Vagina (tissue), 2 donors: ENCODE measurements at regions not wholly inside any gene's neighbourhood (a gene's known extent, or its start where the extent isn't known, plus 50 kb on each side); places are given as distances from the start of the nearest gene placed in this dataset.

Source experiments
- POLR2A ChIP-seq, 2 donors: fragments of 450-650 bp; IDR thresholded peaks; one replicate each; pipeline ENCODE4 v1.6.1; 2017; ENCODE audit warnings: antibody characterized with exemption in 2 of 2, mild to moderate bottlenecking in 2 of 2, moderate library complexity in 2 of 2
- POLR2AphosphoS5 ChIP-seq, 2 donors: sonication (generic); formaldehyde crosslinking; IDR thresholded peaks; one replicate each; pipeline ENCODE4 v1.9.0; 2017; ENCODE audit warnings: antibody characterized with exemption in 2 of 2, mild to moderate bottlenecking in 2 of 2, low read depth in 1 of 2; ENCODE audit not compliant: insufficient read depth in 1 of 2
- TF ChIP-seq, protein P1 (sequence below), 3 experiments: fragments of 450-650 bp in 2 of 3; fragments of 200-600 bp in 1 of 3; sonication (generic) in 1 of 3; IDR thresholded peaks; one replicate each; pipeline ENCODE4 v1.5.1; 2017 to 2019; ENCODE audit warnings: antibody characterized with exemption in 3 of 3, mild to moderate bottlenecking in 2 of 3, moderate library complexity in 2 of 3

DNA sequence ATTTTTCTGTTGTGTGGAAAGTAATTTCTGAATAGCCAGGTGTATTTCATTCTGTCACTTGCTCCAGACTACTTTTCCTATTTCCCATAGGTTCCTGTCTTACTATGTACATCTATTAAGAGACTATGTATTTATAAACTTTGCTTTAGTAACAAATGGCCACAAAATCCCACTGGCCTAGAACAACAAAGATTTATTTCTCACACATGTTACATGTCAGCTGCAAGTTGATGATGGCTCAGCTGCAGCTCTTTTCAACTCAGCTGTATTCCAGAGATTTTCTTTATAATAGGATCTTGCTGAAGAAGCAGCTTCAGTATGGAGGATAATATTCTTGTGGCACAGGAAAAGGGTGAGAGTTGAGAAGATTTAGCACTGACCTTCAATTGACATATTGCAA is 539.6 kb upstream of the LRRC4C start:
- TF ChIP-seq, protein P1, sequence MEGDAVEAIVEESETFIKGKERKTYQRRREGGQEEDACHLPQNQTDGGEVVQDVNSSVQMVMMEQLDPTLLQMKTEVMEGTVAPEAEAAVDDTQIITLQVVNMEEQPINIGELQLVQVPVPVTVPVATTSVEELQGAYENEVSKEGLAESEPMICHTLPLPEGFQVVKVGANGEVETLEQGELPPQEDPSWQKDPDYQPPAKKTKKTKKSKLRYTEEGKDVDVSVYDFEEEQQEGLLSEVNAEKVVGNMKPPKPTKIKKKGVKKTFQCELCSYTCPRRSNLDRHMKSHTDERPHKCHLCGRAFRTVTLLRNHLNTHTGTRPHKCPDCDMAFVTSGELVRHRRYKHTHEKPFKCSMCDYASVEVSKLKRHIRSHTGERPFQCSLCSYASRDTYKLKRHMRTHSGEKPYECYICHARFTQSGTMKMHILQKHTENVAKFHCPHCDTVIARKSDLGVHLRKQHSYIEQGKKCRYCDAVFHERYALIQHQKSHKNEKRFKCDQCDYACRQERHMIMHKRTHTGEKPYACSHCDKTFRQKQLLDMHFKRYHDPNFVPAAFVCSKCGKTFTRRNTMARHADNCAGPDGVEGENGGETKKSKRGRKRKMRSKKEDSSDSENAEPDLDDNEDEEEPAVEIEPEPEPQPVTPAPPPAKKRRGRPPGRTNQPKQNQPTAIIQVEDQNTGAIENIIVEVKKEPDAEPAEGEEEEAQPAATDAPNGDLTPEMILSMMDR (IDR thresholded peaks at IDR 0.05), result no peak
- TF ChIP-seq POLR2AphosphoS5 (IDR thresholded peaks at IDR 0.05; ENCODE audit: insufficient read depth in 1 of 2, low read depth in 1 of 2), result no peak
- no peak for TF ChIP-seq POLR2A (IDR thresholded peaks at IDR 0.05)
